ENCODE measurements at regions not wholly inside any gene's neighbourhood (a gene's known extent, or its start where the extent isn't known, plus 50 kb on each side); places are given as distances from the start of the nearest gene placed in this dataset.
"Not testable (repeated sequence)": the region's sequence is repeated elsewhere in the genome, so short reads cannot be mapped to it uniquely, and the experiment has no call there.

DNA sequence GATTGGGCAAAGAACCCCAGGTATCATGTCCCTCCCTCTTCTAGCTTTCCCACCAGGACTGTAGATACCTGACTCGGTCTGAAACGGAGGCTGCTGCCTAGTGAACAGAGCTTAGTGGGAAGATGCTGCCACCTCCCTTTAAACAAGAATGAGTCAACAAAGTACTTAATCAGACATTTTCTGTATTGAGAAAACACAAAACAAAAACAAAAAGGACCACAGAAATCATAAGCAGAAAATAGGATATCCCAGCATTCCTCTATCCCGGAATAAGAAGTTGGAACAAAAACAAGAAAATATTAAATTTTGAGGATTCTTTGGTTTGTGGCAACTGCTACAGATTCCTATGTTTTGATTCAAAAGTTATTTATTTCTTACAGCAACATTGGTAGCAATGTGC, 51.7 kb upstream of the COL8A1 start:
- no peak for DNase-seq

DNA sequence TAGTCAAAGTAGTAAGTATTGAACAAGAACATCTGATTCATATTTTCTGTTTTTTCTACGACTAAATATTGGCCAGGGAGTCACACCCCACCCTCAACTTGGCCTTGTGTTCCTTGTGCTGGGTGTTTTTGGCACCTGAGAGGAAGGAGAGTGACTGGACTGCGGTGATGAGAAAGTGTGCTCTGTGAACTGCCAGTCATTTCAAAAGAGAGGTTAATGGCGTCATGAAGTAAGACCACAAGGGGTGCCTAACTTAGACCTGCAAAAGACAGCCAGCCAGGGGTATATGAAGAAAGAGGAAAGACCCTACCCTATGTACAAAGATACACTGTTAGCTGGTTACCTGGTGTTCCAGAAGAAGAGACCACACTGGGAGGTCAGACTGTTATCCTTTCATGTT, 58.4 kb upstream of the COL8A1 start:
- DNase-seq: no peak

DNA sequence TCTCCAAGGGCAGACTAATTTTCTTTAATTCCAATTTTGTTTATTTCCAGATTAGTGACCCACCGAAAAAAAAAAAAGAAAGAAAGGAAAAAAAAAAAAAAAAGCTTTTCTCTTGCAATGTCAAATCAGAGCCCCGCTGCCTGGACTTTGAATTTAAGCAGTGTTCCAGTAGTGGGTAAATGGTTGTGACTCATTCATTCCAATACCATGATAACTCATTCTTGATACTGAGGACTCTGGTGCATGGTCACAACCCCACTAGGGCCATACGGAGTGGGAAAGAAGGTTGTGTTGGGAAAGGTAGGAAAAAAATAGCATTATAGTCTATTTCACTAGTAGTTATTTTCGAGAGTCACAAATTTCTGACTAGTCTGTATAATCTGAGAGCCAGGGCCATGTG, 59.1 kb upstream of the COL8A1 start:
- DNase-seq: no peak

DNA sequence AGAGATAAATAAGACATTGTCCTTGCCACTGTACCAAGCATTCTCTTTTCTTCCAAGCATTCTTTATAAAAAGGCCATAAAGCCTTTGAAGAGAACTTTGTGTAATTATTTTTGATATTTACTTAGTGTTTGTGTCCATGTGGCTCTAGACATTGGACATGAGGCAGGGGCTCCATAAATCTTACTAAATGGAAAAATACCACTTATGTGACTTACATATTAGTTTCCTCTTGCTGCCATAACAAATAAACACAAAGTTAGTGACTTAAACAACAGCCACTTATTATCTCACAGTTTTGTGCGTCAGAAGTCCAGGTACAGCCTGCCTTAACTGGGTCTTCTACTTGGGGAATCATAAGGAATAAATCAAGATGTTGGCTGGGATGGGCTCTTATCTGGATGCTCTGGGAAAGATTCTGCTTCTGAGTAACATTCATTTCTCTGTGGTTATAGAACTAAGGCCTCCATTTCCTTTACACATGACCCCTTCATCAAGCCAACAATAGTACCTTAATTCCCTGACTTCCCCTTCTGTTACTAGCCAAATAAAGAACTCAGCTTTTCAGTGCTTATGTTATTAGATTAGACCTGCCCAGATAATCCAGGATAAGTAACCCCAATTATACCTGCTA, 59.9 kb upstream of the COL8A1 start:
- no peak for DNase-seq

DNA sequence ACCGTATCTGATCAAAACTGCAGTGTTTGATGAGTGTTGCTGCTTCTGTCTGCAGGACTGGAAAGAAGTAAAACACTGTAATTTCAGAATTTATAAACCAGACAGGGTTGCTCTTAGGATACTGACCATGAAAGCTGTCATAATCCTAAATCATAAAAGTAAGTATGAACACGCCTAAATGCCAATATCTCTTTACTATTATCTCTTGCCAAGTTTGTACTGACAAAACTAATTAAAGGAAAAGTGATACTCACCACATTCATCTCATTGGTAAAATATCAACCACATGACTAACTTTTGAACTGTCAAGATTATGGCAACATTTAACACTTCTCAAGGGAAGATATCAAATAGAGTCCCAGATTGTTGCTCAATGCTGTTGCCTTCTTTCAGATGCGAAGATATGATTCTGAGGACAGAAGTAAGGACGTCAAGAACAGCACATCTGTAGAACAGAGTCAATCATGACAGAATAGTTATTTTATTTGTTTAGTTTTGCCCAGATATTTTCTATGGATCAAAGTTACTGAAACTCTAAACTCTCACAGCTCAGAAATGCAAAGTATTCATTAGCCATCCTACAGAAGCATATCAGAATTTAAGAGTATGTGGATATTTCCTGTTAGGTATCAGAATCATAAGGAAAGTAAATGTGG, 61.4 kb upstream of the COL8A1 start:
- DNase-seq: no peak

DNA sequence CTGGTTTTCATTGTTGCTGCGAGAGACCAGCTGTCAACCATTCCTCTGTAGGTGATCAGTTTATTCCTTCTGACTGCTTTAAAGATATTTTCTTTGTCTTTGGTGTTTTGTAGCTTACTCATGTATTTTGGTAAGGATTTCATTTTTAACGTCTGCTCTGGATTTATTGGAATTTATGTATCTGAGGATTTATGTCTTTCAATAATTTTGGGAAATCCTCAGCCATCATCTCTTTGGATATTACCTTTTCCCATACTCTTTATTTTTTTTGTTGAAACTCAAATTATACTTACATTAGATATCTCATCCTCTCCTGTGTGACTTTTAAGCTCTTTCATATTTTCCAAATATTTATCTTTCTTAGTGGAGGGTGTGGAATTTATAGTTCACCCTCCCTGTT, 62.7 kb upstream of the COL8A1 start:
- DNase-seq: no peak

DNA sequence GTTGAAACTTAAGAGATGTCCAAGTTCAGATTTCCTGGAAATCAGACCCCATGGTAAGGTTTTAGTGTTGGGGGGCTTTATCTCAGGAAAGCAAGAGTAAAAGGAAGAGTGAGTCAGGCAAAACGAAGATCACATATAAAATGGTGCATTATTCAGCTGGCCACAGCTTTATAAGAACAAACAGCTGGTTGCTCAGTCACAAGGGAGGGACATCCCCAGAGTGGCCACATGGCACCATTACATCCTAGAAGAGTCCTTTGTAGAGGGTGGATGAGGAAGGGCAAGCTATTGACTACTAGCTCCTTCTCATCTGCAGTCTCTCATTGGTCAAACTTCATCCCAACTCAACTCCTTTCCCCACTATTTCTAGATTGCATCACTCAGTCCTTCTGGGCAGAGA, 68.3 kb upstream of the COL8A1 start:
- DNase-seq: no peak

DNA sequence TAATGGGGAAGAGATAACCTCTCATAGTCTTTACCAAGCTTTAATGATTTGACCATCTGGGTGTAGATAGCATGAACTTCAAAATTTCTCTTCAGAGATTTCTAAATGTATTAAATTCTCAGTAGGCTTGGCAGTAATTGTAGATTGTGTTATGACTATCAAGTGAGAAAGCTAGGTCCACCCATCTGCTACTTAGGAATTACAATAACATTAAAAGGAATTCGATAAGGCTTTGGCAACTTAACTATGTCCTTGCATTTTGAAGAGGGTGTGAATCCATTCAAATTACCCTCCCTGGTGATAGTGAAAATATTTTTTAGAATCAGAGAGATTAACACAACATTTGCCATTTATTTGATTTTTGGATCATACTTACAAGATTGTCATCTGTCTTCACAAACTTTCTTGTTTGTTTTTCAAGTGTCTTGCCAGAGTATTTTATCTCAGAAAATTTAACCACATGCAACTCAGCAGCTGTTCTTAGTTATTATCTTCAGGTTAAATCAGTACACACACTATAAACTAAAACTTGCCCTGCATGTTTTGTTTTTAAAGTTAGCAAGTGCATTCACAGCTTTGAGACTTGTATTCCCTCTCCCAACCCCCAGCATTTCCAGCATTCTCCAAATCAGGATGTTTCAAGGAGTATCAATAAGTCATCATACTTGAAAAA, 69.6 kb upstream of the COL8A1 start:
- no peak for DNase-seq

DNA sequence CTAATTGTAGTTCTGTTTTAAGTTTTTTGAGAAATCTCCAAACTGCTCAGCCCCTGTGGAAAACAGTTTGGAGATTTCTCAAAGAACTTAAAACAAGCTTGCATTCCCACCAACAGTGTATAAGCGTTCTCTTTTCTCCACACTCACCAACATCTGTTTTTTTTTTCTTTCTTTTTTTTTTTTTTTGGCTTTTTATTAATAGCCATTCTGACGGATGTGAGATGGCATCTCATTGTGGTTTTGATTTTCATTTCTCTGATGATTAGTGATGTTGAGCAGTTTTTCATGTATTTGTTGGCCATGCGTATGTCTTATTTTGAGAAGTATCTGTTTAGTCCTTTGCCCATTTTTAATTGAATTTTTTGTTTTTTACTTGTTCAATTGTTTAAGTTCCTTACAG, 73.1 kb upstream of the COL8A1 start:
- DNase-seq: no peak

DNA sequence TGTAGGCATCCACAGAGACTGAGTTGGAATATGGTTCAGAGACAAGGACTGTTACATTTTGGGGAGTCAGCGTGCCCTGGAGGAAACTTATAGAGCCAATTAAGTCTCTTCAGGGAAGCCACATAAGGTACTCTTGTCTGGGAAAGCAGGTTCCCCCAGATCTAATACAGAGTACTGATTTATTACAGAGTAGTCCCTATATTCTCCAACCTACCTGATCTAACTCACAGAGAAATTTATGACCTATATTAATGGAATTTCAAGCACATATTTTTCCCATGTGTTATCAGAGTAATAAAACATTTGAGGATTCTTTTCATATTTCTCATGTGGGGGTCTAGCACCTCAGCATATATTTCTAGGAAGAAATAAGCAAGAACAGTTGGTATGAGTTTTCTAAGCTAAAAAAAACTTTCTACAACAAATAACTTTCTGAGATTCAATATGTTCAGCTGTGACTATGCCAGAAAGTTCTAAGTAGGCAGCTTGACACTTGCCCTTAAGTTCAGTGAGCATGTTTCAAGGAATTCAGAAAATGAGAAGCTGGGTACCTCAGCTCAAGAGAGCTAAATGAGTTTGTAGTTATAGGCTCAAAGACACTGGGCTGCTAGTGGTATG, 75.3 kb upstream of the COL8A1 start:
- DNase-seq: no peak

DNA sequence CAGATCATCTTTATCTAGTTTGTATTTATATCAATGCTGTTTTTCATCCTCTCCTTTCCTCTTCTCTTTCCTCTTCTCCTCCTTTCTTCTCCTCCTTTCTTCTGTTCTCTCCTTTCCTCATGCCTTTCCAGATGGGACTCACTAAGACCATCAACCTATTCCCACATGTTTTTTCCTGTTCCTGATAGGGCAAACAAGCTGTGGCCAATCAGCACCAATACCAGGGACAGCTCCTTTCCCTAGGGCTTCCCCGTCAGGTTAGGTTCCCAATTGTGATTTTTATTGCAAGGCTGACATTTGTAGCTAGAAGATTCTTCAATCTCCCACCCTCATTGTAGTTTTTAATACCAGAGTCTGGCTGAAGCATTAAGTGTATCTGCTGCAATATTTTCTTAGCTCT, 76.3 kb upstream of the COL8A1 start:
- no peak for DNase-seq

DNA sequence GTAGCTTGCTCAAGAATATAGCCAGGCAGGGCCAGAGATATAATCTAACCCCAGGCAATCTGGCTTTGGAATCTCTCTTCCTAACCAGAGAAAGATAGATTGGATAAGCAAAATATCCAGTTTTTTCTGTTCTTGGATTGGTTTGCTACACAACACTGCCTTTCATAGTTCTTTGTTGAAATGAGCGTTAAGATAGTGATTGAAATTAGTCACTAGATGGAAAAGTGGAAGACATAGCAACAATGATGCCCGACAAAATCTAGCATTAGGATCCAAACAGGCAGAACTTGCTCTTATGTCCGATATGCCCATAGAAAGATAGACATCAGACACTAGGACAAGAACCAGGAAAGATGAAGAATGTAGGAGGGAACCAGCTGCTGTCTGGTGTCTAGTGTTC, 77.3 kb upstream of the COL8A1 start:
- no peak for DNase-seq

DNA sequence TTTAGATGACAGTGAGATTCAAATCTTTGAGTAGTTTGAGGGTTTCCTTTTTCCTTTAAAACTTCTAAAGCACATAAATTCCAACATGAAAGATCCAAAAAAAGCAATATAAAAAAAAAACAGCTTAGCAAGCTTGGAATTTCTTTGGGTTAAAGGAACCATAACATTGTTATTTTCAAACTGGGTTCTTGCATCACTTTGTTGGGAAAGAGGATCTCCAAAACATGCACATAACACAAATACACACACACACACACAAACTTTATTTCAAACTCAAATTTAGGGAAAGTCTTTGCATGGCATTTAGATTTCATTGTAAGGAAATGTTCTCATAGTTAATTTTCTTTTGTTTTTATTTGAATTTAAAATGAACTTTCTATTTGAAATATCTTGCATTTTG, 79.2 kb upstream of the COL8A1 start:
- DNase-seq: no peak

DNA sequence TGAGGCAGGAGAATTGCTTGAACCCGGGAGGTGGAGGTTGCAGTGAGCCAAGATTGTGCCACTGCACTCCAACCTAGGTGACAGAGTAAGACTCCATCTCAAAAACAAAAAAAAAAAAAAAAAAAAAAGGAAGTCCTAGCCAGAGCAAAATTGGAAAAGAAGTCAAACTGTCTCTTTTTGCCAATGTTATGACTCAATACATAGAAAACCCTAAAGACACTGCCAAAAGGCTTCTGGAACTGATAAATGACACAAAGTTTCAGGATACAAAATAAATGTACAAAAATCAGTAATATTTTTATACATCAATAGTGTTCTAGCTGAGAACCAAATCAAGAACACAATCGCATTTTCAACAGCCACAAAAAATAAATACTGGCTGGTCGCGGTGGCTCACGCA, 82.5 kb upstream of the COL8A1 start:
- not testable (repeated sequence) for DNase-seq

DNA sequence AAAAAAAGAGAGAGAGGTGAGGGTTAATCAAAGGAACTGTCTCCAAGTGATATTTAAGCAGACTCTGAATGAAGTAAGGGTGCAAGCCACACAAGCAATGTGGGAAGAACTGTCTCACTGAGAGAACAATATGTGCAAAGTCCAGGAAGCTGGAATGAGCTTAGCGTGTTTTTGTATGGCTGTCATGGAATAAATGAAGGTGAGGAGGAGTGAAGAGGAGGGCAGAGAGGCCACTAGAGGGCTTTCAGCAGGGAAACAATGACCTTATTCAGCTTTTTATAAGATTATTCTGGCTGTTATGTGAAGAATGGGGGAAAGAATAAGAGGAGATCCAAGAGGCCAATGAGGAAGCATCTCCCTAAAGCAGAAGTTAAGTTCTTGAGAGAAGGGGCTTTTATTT, 86.9 kb upstream of the COL8A1 start:
- DNase-seq: no peak

DNA sequence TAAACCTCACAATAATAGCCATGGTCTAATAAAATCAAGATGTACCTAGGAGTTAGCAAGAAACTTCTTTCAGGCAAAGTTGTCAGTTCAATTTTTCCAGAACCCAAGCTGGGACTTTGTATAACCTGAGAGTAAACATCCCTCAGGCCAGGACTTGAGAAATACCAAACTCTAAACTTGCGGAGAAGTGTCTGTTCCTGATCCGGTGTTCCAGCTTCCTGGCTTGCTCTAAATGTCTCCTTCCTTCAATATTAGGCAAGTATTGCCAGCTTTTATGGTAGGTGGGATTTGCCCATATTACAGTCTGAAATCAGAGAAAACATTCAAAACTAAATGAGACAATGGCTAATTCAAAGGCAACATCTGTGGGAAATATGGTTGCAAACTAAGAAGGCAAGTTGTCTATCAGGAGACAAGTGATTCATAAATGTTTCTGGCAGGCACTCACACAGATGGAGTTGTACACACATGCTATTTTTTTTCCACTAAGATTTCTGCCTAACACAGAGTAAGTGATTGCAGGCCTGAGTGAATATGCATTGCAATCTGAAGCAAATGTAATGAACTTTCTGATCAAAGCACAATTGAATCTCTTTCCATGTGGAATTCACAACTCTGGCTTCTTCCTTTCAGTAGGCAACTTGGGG, 88.3 kb upstream of the COL8A1 start:
- DNase-seq: no peak

DNA sequence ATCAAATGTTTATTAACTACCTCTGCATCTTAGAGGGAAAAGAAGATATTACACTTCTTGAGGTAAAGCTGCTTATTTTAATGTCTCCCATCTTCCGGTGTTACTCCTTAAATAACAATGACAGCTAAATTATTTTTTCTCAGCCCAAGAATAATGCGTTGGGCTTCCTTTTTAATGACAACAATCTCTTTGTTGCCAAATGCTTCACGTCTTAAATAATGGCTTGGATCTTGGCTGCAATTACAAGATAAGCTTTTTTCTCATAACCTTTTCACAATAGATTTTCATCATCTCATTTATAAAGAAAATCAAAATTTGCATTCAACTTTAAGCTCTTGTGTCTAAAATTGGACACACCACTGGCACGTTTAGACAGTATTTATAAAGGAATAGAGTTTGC, 89.2 kb upstream of the COL8A1 start:
- DNase-seq: no peak

DNA sequence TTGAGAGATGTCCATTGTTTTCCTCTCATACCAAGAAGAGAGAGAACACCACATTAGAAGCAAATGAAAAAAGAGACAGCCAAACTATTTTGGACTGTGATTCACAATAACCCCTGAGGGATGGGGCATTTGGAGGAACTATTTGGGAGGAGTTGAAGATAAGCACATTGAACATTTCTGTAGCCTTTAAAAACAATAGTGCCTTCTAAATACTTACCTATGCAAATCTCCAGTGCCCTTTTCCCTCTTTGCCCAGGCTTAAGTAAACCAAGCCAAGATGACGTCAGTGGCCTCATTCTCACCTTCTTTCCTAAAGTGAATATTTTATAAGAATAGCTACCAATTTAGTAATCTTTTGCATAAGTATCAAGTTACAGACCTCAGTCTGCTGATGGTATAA, 89.7 kb upstream of the COL8A1 start:
- no peak for DNase-seq

DNA sequence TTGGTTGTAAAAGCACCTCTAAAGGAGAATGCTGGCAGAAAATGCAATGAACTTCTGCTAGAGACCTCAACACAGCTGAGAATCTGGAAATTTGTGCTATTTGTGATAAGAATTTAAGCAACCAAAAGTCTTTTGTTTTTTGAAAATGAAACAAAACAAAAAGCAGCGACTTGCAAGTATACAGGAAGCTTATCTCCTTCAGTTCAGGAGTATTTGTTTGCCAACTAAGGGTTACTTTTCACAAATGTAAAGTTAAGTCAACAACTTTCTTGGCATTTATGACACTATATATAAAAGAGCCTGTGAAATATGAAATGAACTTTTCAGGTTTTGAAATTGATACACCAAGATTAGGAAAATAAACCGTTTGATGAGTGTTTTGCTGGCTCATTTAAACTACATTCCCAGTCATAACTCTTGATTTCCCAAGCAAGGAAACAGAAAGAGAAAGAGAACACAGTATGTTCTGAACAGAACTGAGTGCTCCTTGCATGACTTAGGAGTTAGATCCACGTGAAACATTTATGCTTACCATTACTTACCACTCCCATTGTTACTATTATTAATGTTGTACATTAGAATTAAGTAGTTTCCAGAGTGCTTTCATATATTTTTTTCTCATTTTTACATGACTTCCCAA, 92.3 kb upstream of the COL8A1 start:
- no peak for DNase-seq

DNA sequence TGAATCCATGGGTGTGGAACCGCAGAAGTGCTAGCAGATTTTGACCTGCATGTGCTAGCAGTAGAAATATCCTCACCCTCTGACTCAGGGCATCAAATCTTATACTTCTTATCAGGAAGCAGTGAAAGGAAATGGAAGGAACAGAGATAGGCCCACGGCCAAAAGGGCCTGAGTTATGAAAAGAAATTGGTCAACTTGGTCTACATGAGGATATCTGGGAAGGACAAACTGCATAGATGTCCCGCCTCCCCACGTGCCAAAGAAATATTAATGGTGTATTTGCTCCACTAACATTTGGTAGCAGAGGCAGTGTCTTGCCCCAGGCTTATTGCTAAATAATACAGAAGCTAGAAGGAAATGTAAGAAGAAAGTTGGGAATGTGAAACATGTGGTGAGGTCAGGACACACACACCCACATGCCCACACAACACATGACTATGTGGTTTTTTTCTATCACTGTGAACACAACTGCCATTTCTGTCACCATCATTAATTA, 93.6 kb upstream of the COL8A1 start:
- DNase-seq: no peak

DNA sequence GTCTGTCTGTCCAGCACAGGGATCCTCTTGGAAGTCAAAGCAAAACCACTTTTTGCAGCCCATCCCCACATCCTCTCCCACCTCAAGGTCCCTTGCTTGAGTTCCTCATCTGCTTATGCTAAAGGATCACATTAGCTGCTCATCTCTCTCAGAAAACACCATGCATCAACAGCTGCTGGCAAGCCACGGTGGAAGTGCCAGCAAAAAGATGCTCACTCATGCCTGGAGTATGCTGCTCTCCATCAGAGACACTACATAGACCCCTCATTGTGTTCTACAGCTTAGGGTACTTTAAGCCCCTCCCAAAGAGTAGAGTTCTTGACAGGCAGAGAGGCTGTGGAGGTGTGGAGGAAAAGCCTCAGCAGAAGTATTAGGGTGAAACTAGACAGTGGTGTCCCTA, 94.6 kb upstream of the COL8A1 start:
- no peak for DNase-seq

DNA sequence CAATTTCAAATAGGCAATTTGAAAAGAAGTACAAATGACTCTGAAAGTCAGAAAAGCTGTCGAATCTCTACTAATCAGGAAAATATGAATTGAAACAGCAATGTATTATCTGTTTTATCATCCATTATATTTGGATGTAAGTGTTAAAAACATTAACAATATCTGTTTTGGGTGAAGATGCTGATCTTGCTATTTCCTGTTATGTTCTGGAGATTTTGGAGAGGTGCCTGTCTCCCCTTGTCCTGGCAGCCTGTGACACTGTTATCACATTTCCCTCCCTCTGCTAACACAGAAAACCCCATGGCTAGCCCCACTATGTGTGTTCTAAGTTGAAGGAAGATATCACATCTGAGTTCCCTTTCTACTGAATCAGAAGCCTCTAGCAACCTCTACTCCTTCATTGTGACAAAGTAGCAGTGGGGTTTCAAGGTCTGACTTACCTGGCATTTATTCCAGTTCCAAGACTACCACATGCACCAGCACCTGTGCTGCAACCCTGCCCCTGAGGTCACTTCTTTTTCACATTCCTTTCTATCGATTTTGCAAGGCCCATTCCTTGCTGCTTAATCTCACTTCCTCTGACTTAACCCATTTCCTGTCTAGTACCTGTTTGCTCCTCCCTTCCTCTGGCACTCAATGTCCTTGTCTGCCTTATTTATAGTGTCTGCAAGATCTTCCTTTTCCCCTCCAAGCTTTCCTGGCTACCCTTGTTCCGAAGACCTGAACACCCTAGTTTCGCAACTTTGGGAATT, 95.5 kb upstream of the COL8A1 start:
- DNase-seq: no peak
